Esophagus squamous epithelium (tissue), 5 donors: ENCODE measurements at regions not wholly inside any gene's neighbourhood (a gene's known extent, or its start where the extent isn't known, plus 50 kb on each side); places are given as distances from the start of the nearest gene placed in this dataset.

Experiments used
- DNase-seq: peaks from one replicate; lab custom pipeline; 2025; lab: John Stamatoyannopoulos, UW
- H3K27ac ChIP-seq, 4 donors: fragments of 200-600 bp; sonication (generic); one replicate each; pipeline ENCODE4 v1.5.1; 2016 to 2019; ENCODE audit warnings: mild to moderate bottlenecking in 1 of 4
- H3K27me3 ChIP-seq, 4 donors: fragments of 200-600 bp; sonication (generic); 1 replicate in 3 of 4; 2 replicates in 1 of 4; pipeline versions ENCODE4 v1.5.1 to v1.6.0; 2017 to 2021; ENCODE audit warnings: antibody characterized with exemption in 1 of 4
- H3K36me3 ChIP-seq, 3 donors: fragments of 200-600 bp; sonication (generic); one replicate each; pipeline ENCODE4 v1.5.1; 2016 to 2019
- H3K4me1 ChIP-seq, 3 donors: fragments of 200-600 bp; sonication (generic); one replicate each; pipeline ENCODE4 v1.5.1; 2017 to 2019
- H3K4me3 ChIP-seq, 4 donors: fragments of 200-600 bp; sonication (generic); 1 replicate in 3 of 4; 2 replicates in 1 of 4; pipeline ENCODE4 v1.5.1; 2016 to 2019; ENCODE audit warnings: mild to moderate bottlenecking in 2 of 4, moderate library complexity in 1 of 4
- H3K9me3 ChIP-seq, 3 donors: fragments of 200-600 bp; sonication (generic); one replicate each; pipeline ENCODE4 v1.5.1; 2016 to 2019
- CTCF ChIP-seq, 6 experiments: fragments of 450-650 bp in 4 of 6; fragments of 200-600 bp in 2 of 6; sonication (generic) in 2 of 6; IDR thresholded peaks; one replicate each; pipeline ENCODE4 v1.5.1; 2016 to 2019; ENCODE audit warnings: antibody characterized with exemption in 6 of 6, mild to moderate bottlenecking in 4 of 6, moderate library complexity in 4 of 6
- POLR2A ChIP-seq, 4 donors: fragments of 450-650 bp; IDR thresholded peaks; one replicate each; pipeline ENCODE4 v1.6.1; 2017; ENCODE audit warnings: antibody characterized with exemption in 4 of 4, mild to moderate bottlenecking in 4 of 4, moderate library complexity in 3 of 4
- WGBS, 2 donors: methylation state at CpG; one replicate each; pipeline ENCODE4 v1.1.5; 2018; 5-methylcytosine and 5-hydroxymethylcytosine counted together
- intact Hi-C: fragments of 100-400 bp; cut with DNase I; formaldehyde crosslinking; loops from one replicate; pipeline ENCODE4 v1.15.0; 2022
- donor health status: DM: yes; HTN: yes; CAD: no.

- no peak for TF ChIP-seq CTCF (IDR thresholded peaks at IDR 0.05)
- no peak for TF ChIP-seq POLR2A (IDR thresholded peaks at IDR 0.05)
- H3K4me3 ChIP-seq = no peak overlapping the region
- no peak for DNase-seq
- H3K9me3 ChIP-seq = no peaks in the 10 kb centered on the region
- 33 to 34% methylated on average over 11 to 15 of the region's 16 CpGs for WGBS, 2 donors
- no peaks in the 10 kb centered on the region for H3K36me3 ChIP-seq
- no peaks in the 10 kb centered on the region for H3K4me1 ChIP-seq
- H3K27me3 ChIP-seq = peaks cover 0 to 15% (median 0%) of the 10 kb centered on the region in 4 donors
- intact Hi-C loops = no loop called here
- H3K27ac ChIP-seq = no peak overlapping the region
These were observed 380.0 kb upstream of the XYLT1 start for GRCh38 chr16:17850581-17851250.

GRCh38 chr16:17847234-17847795 lies 376.6 kb upstream of the XYLT1 start:
- 84 to 89% methylated on average over 5 to 6 of the region's 6 CpGs for WGBS, 2 donors
- no peak for DNase-seq
- Histone ChIP-seq H3K4me1 (no peaks in the 10 kb centered on the region), H3K9me3 (no peaks in the 10 kb centered on the region), H3K36me3 (no peaks in the 10 kb centered on the region), H3K4me3 (no peak overlapping the region), H3K27ac (no peak overlapping the region), H3K27me3 (peaks cover 0 to 15% (median 0%) of the 10 kb centered on the region in 4 donors)
- intact Hi-C loops = no loop called here
- TF ChIP-seq POLR2A (IDR thresholded peaks at IDR 0.05) (no peak), CTCF (IDR thresholded peaks at IDR 0.05) (no peak)

- H3K27ac ChIP-seq = no peak overlapping the region
- H3K4me3 ChIP-seq = no peak overlapping the region
- intact Hi-C loops = no loop called here
- TF ChIP-seq POLR2A (IDR thresholded peaks at IDR 0.05) = no peak
- TF ChIP-seq CTCF (IDR thresholded peaks at IDR 0.05) = no peak
- H3K36me3 ChIP-seq = no peaks in the 10 kb centered on the region
- H3K9me3 ChIP-seq = no peaks in the 10 kb centered on the region
- no peaks in the 10 kb centered on the region for H3K4me1 ChIP-seq
- H3K27me3 ChIP-seq = peaks cover 0 to 12% (median 0%) of the 10 kb centered on the region in 4 donors
- WGBS, 2 donors = 66 to 88% methylated on average over 3 to 6 of the region's 6 CpGs
- no peak for DNase-seq
These were observed 375.3 kb upstream of the XYLT1 start for GRCh38 chr16:17846030-17846429.

- no peak for DNase-seq
These were observed 374.3 kb upstream of the XYLT1 start for GRCh38 chr16:17845031-17845430.

More at GRCh38 chr16:17845031-17845430, 374.3 kb upstream of the XYLT1 start:
- Histone ChIP-seq H3K9me3 (no peaks in the 10 kb centered on the region), H3K4me1 (no peaks in the 10 kb centered on the region), H3K27me3 (peaks cover 0 to 6% (median 0%) of the 10 kb centered on the region in 4 donors), H3K4me3 (no peak overlapping the region), H3K27ac (no peak overlapping the region), H3K36me3 (no peaks in the 10 kb centered on the region)
- WGBS, 2 donors = 72 to 73% methylated on average over 10 of the region's 10 CpGs
- intact Hi-C loops = no loop called here
- TF ChIP-seq CTCF (IDR thresholded peaks at IDR 0.05) (no peak), POLR2A (IDR thresholded peaks at IDR 0.05) (no peak)
